NCI-H510A treated with DMSO at 0.1 percent for 48 hours (cell line): ENCODE measurements at regions not wholly inside any gene's neighbourhood (a gene's known extent, or its start where the extent isn't known, plus 50 kb on each side); places are given as distances from the start of the nearest gene placed in this dataset.
A peak's percentile ranks its signal among the peaks of the same experiment; 100 is the strongest.
"Not testable (repeated sequence)": the region's sequence is repeated elsewhere in the genome, so short reads cannot be mapped to it uniquely, and the experiment has no call there.

Experiments
- DNase-seq: peaks from one replicate; lab custom pipeline; 2025; lab: John Stamatoyannopoulos, UW

GRCh38 chr1:188729039-188729438 lies 1748.6 kb downstream of the BRINP3 start:
- DNase-seq: no peak

GRCh38 chr1:188735567-188735966 lies 1742.1 kb downstream of the BRINP3 start:
- DNase-seq: no peak

DNA sequence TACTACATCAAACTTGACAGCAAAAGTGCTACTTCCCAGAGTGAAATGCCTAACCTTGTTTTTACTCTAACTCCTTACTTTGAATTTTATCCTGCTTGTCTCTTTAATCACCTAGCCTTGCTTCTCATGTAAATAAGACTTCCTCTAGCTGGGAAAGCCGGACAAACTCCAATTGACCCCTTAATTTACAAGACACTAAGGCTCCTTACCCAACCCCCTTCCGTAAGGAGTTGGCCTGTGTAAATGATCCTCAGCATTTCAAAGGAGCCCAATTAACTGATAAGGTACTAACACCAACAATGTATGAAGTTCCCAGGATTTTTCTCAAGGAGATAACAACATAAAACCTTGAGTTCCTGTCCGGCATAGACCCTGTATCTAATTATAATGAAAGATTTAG lies 1728.4 kb downstream of the BRINP3 start:
- DNase-seq: not testable (repeated sequence)

GRCh38 chr1:188752027-188752426 lies 1725.6 kb downstream of the BRINP3 start:
- not testable (repeated sequence) for DNase-seq

GRCh38 chr1:188757747-188758146 lies 1719.9 kb downstream of the BRINP3 start:
- not testable (repeated sequence) for DNase-seq

DNA sequence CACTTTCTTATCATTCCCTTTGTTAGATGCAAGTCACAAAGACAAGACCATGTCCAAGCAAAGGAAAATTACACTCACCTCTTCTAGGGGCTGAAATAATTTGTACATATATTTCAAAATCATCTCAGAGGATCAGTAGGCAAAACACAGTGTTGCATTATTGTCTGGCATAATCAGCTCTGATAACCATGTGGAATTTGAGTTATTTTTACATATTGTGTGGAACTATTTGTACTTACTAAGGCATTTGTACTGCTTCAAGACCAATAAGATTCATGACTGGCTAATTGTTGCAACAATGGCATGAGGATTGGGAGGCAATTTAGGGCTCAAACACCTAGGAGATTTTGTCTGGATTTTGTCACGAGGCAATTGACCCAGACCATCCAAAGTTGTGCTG lies 1716.4 kb downstream of the BRINP3 start:
- DNase-seq: no peak

DNA sequence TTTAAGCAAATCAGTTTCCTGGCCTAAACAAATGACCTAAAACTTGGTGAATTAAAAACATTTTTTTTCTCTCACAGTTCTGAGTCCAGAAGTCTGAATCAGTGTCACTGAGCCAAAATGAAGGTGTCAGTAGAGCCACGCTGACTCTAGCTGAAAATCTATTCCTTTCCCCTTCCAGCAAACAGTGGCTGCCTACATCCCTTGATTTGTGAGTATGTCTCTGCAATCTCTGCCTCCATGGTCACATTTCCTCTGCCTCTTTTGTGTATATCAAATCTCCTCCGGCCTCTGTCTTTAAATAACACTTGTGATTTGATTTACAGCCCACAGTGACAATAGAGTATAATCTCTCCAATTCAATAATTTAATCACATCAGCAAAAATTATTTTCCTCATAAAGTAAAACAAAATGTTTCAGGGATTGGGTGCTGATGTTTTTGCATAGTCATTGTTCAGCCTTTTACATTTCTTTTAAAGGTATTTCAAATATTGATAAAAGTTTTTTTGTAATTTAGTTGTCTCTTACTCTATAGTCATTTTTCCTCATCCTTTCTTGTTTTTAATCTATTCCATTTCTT lies 1715.4 kb downstream of the BRINP3 start:
- no peak for DNase-seq

DNA sequence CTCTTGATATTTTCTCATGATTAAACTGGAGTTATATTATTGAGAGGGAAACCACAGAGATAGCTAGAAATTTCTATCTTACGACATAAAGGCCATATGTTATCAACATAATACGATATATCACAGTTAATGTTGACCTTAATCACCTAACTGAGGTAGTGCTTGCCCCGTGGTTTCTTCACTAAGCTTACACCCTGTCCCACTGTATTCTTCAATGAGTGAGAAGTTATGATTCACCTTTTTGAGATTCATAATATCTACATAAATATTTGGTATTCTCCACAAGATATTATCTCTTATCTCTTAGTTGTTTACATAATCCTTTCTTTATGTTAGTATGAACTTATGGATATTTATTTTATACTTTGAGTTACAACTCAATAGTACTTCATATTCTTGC lies 1714.1 kb downstream of the BRINP3 start:
- DNase-seq: no peak

- no peak for DNase-seq
These were observed 1708.5 kb downstream of the BRINP3 start for GRCh38 chr1:188769181-188769580.

- DNase-seq: peak; percentile 14
These were observed 1707.7 kb downstream of the BRINP3 start for GRCh38 chr1:188769936-188770335.

- no peak for DNase-seq
These were observed 1699.1 kb downstream of the BRINP3 start for GRCh38 chr1:188778578-188778977.

DNA sequence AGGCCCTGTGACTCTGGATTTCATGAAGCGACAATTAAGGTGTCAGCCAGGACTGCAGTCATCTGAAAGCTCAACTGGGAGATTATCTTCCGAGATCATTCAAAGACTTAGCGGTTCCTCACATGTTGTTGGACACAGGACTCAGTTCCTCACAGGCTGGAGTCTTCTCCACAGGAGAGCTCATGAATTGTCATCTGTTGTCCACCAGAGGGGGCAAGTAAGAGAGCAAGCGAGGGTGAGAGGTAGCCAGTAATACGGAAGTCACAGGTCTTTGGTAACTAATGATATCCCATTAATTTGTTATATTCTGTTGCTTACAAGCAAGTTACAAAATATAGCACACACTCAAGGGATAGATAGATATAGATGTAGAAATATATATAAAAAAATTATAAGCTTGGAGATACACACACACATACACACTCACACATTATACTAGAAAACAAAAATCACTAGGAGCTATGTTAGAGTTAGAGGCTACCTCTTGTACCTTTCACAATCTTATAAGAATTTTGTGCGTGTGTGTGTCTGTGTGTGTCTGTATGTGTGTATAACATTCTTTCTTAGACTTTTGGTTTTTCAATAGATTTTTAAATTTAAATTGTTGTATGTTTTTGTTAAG lies 1695.3 kb downstream of the BRINP3 start:
- DNase-seq: peak; percentile 21

DNA sequence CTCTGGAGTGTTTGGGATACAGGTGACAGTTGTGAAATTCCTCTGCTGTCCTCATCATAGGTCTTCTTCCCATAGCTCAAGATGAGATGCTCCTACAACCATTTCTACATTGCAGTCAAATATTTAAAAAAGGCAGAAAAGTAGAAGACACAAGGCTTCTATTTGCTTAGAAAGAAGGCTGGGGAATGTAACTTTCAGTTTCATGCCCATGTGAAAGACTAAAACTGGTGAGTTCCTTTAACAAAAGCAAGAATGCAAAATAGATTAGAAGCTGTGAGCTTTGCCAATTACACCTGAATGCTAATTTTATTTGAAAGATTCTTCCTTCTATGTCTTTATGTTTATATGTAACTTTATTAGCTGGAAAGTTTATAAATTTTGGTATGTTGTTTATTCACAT lies 1682.7 kb downstream of the BRINP3 start:
- no peak for DNase-seq

DNA sequence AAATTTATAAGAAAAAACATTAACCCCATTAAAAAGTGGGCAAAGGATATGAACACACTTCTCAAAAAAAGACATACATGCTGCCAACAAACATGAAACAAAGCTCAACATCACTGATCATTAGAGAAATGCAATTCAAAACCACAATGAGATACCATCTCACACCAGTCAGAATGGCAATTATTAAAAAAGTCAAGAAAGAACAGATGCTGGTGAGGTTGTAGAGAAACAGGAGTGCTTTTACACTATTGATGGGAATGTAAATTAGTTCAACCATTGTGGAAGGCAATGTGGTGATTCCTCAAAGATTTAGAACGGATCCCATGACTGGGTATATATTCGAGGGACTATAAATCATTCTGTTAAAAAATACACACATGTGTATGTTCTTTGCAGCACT lies 1665.5 kb downstream of the BRINP3 start:
- DNase-seq: not testable (repeated sequence)

GRCh38 chr1:188812836-188813573 lies 1664.7 kb downstream of the BRINP3 start:
- DNase-seq: not testable (repeated sequence)

- no peak for DNase-seq
These were observed 1659.8 kb downstream of the BRINP3 start for GRCh38 chr1:188817814-188818213.

- peak; percentile 38 for DNase-seq
These were observed 1655.4 kb downstream of the BRINP3 start for GRCh38 chr1:188822248-188822647.

DNA sequence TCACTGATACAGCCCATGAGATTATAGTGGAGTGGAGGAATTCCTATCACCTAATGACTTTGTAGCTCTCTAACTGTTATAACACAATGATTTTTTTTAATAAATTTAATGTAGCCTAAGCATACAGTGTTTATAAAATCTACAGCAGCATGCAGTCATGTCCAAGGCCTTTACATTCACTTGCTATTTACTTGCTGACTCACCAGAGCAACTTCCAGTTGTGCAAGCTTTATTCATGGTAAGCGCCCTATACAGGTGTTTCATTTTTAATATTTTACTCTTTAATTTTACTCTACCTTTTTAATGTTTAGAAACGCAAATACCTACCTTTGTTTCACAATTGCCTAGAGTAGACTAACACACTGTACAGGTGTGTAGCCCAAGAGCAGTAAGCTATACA lies 1652.2 kb downstream of the BRINP3 start:
- DNase-seq: no peak

- no peak for DNase-seq
These were observed 1650.9 kb downstream of the BRINP3 start for GRCh38 chr1:188826800-188827199.

DNA sequence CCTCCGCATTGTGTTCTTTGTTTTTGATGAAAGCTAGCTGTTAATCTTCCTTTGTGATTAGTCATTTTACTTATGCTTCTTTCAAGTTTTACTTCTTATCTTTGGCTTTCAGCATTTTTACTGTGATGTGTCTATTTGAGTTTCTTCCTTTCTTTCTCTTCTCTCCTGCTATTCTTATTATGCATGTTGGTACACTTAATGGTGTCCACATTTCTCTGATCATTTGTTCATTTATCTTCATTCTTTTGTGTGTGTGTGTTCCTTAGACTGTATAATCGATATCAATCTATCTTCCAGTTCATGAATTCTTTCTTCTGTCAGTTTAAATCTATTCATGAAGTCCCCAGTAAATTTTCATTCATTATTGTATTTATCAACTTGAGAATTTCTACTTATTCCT lies 1650.3 kb downstream of the BRINP3 start:
- DNase-seq: no peak

GRCh38 chr1:188841111-188841696 lies 1636.5 kb downstream of the BRINP3 start:
- DNase-seq: not testable (repeated sequence)

GRCh38 chr1:188846468-188846867 lies 1631.2 kb downstream of the BRINP3 start:
- no peak for DNase-seq

DNA sequence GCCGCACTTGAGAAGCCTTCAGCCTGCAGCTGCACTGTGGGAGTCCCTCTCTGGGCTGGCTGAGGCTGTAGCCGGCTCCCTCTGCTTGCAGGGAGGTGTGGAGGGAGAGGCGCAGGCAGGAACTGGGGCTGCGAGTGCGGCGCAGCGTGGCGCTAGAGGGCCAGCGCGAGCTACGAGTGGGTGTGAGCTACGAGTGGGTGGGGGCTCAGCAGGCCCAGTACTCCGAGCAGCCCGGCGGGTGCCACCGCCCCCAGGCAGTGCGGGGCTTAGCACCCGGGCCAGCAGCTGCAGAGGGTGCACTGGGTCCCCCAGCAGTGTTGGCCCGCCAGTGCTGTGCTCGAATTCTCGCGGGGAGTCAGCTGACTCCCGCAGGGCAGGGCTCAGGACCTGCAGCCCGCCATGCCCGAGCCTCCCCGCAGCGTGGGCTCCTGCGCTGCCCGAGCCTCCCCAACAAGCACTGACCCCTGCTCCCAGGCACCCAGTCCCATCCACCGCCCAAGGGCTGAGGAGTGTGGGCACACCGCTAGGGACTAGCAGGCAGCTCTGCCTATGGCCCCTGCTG lies 1620.1 kb downstream of the BRINP3 start:
- DNase-seq: no peak
